ENCODE measurements at regions not wholly inside any gene's neighbourhood (a gene's known extent, or its start where the extent isn't known, plus 50 kb on each side); places are given as distances from the start of the nearest gene placed in this dataset.
"Not testable (repeated sequence)": the region's sequence is repeated elsewhere in the genome, so short reads cannot be mapped to it uniquely, and the experiment has no call there.

DNA sequence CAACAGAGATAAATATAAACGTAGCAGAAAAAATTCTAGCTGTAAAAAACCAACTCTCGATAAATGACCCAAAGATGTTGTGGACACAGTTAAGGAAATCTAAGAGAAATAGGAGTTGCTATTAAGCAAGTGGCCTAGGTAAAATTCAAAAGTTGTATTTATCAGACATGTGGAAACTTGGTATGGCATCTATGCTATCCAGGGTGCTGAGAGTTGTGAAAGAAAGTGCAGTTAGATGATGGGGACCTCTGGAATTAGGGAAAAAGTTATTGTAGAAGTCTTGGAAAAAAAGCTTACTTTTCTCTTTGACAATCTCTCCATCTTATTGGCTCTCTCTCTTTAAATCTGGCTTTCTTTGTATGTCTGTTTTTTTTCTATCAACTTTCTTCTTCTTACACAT, 1090.9 kb downstream of the TBL1XR1 start:
- no peak for DNase-seq
- in situ Hi-C loops (cut with HindIII; ENCODE audit: low pct_ligation_motif_present, low pct_unique_long_range_greater_than_20kb, low sequenced_read_pairs) = no loop called here

DNA sequence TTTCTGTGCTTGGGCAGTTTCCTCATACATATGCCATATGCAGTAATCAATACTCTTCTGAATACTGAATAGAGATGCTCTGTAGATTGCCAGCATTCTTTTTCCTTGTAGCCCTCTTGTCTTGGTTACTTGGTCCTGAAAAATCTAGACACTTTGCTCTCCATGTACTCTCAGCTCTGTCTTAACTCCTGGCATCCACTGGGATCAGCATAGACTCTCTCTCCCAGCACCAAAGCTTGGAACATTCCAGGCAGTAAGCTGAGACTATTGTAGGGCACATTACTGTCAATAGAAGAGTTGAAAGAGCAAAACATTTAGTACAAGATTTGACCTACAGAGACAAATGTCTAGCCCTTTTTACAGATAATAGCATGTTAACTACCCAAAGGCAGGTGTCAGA, 1100.3 kb downstream of the TBL1XR1 start:
- DNase-seq = no peak
- in situ Hi-C loops (cut with HindIII; ENCODE audit: low pct_ligation_motif_present, low pct_unique_long_range_greater_than_20kb, low sequenced_read_pairs) = no loop called here

GRCh38 chr3:176093892-176094291, 1103.4 kb downstream of the TBL1XR1 start:
- in situ Hi-C loops (cut with HindIII; ENCODE audit: low pct_ligation_motif_present, low pct_unique_long_range_greater_than_20kb, low sequenced_read_pairs); DNase-seq: not testable (repeated sequence)

- in situ Hi-C loops (cut with HindIII; ENCODE audit: low pct_ligation_motif_present, low pct_unique_long_range_greater_than_20kb, low sequenced_read_pairs) = no loop called here
- DNase-seq = no peak
Observed at GRCh38 chr3:176090727-176091126, 1106.6 kb downstream of the TBL1XR1 start.

DNA sequence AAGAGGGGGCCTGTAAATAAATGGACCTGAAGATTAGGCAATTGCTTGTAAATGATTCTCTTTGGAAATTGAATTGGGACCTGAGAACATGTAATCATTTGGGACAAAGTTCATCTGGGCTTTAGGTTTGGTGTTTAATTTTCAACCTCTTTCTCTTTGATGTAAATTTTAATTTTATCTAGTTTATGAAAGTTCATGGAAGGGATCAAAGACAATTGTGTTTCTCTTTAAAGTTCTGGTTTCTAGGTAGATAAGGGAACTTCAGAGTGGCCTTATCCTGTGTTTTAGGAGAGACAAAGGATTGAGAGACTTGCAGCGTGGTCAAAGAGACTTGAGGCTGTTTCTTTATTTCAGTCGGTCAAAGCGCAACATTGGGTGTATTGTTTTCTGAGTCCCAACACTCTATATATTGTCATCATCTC, 1108.3 kb downstream of the TBL1XR1 start:
- DNase-seq = no peak
- in situ Hi-C loops (cut with HindIII; ENCODE audit: low pct_ligation_motif_present, low pct_unique_long_range_greater_than_20kb, low sequenced_read_pairs) = no loop called here

DNA sequence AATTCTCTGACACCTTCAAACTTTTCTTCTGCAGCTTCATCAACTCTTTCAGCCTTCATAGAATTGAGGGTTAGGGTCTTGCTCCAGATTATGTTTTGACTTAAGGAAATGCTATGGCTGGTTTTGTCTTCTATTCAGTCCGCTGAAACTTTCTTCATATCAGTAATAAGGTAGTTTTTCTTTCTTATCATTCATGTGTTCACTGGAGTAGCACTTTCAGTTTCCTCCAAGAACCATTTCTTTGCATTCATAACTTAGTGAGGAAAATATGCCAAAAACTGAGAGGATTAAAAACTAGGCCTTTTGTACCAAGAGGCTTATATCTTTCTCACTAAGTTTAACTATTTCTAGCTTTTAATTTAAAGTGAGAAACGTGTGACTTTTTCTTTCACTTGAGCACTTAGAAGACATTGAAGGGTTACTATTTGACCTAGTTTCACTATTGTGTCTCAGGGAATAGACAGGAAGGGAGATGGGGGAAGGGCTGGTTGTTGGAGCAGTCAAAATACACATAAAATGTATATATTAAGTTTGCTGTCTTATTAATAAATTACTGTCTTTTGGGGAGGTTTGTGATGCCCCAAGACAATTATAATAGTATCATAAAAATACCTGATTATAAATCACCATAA, 1110.1 kb downstream of the TBL1XR1 start:
- in situ Hi-C loops (cut with HindIII; ENCODE audit: low pct_ligation_motif_present, low pct_unique_long_range_greater_than_20kb, low sequenced_read_pairs) = no loop called here
- DNase-seq = no peak

GRCh38 chr3:176079785-176080184, 1117.5 kb downstream of the TBL1XR1 start:
- in situ Hi-C loops (cut with HindIII; ENCODE audit: low pct_ligation_motif_present, low pct_unique_long_range_greater_than_20kb, low sequenced_read_pairs) = no loop called here
- DNase-seq = no peak

GRCh38 chr3:176078906-176079305, 1118.4 kb downstream of the TBL1XR1 start:
- in situ Hi-C loops (cut with HindIII; ENCODE audit: low pct_ligation_motif_present, low pct_unique_long_range_greater_than_20kb, low sequenced_read_pairs) = no loop called here
- no peak for DNase-seq

DNA sequence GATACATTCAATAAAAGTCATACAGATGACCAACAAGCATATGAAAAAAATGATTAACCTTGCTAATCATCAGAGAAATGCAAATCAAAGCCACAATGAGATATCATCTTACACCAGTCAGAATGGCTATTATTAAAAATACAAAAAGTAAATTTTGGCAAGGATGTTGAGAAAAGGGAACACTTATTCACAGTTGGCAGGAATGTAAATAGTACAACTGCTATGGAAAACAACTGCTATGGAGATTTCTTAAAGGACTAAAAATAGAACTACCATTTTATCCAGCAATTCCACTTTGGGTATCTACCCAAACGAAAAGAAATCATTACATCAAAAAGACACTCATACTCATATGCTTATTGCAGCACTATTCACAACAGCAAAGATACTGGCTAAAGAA, 1121.8 kb downstream of the TBL1XR1 start:
- in situ Hi-C loops (cut with HindIII; ENCODE audit: low pct_ligation_motif_present, low pct_unique_long_range_greater_than_20kb, low sequenced_read_pairs) = no loop called here
- DNase-seq = no peak

DNA sequence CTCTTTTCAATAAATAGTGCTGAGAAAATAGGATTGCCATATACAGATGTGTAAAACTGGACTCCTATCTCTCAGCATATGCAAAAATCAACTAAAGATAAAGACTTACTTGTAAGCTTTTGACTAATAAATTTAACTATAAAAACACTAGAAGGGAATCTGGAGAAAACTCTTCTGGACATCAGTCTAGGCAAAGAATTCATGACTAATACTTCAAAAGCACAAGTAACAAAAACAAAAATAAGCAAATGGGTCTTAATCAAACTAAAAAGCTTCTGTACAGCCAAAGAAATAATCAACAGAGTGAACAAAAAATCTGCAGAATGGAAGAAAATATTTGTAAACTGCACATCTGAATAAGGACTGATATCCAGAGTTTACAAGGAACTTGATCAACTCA, 1122.2 kb downstream of the TBL1XR1 start:
- DNase-seq = no peak
- in situ Hi-C loops (cut with HindIII; ENCODE audit: low pct_ligation_motif_present, low pct_unique_long_range_greater_than_20kb, low sequenced_read_pairs) = no loop called here

GRCh38 chr3:176074096-176074495, 1123.2 kb downstream of the TBL1XR1 start:
- in situ Hi-C loops (cut with HindIII; ENCODE audit: low pct_ligation_motif_present, low pct_unique_long_range_greater_than_20kb, low sequenced_read_pairs) = no loop called here

DNA sequence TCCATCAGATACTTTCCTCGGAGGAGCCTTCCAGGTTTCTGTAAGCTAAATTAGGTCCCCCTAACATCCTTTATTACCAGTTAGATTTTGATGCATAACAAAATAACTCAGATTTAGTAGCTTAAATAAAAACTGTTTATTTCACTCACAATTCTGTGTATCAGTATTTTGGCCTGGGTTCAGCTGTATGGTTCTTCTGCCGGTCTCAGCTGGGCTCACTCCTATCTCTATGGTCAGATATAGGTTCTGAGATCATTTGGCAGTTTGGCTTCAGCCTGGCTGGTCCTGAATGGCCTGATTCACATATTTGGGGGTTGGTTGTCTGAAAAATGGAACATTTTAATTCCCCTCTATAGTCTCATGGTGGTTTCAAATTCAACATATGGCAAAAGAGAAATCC, 1125.3 kb downstream of the TBL1XR1 start:
- in situ Hi-C loops (cut with HindIII; ENCODE audit: low pct_ligation_motif_present, low pct_unique_long_range_greater_than_20kb, low sequenced_read_pairs) = no loop called here
- no peak for DNase-seq

More at GRCh38 chr3:176074096-176074495, 1123.2 kb downstream of the TBL1XR1 start:
- no peak for DNase-seq

- DNase-seq = no peak
- in situ Hi-C loops (cut with HindIII; ENCODE audit: low pct_ligation_motif_present, low pct_unique_long_range_greater_than_20kb, low sequenced_read_pairs) = no loop called here
Observed at GRCh38 chr3:176068750-176069149, 1128.5 kb downstream of the TBL1XR1 start.

GRCh38 chr3:176058856-176059255, 1138.4 kb downstream of the TBL1XR1 start:
- DNase-seq = no peak
- in situ Hi-C loops (cut with HindIII; ENCODE audit: low pct_ligation_motif_present, low pct_unique_long_range_greater_than_20kb, low sequenced_read_pairs) = no loop called here

- in situ Hi-C loops (cut with HindIII; ENCODE audit: low pct_ligation_motif_present, low pct_unique_long_range_greater_than_20kb, low sequenced_read_pairs) = no loop called here
- DNase-seq = no peak
Observed at GRCh38 chr3:176055836-176056235, 1141.4 kb downstream of the TBL1XR1 start.

GRCh38 chr3:176051766-176052165, 1145.5 kb downstream of the TBL1XR1 start:
- in situ Hi-C loops (cut with HindIII; ENCODE audit: low pct_ligation_motif_present, low pct_unique_long_range_greater_than_20kb, low sequenced_read_pairs) = no loop called here

GRCh38 chr3:176046703-176047102, 1150.6 kb downstream of the TBL1XR1 start:
- in situ Hi-C loops (cut with HindIII; ENCODE audit: low pct_ligation_motif_present, low pct_unique_long_range_greater_than_20kb, low sequenced_read_pairs) = no loop called here

More at GRCh38 chr3:176051766-176052165, 1145.5 kb downstream of the TBL1XR1 start:
- no peak for DNase-seq

DNA sequence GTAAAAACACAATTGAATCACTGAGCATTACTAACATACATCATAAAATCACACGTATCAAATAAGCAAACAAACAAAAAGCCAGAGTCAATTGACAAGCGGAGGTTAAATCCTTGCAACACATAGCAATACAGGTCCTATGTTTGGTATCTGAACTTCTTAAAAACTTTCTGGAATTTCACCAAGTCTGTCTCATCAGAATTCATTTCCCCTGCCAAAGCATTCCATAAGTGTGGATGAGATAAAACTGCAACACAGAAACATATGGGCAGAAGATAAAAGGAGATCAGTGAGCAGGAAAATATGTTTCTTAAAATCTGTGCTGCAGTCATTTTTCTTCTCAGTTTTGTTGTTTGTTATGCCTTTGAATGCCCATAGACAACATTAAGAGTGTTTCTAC, 1155.5 kb downstream of the TBL1XR1 start:
- DNase-seq = no peak
- in situ Hi-C loops (cut with HindIII; ENCODE audit: low pct_ligation_motif_present, low pct_unique_long_range_greater_than_20kb, low sequenced_read_pairs) = no loop called here

More at GRCh38 chr3:176046703-176047102, 1150.6 kb downstream of the TBL1XR1 start:
- no peak for DNase-seq

DNA sequence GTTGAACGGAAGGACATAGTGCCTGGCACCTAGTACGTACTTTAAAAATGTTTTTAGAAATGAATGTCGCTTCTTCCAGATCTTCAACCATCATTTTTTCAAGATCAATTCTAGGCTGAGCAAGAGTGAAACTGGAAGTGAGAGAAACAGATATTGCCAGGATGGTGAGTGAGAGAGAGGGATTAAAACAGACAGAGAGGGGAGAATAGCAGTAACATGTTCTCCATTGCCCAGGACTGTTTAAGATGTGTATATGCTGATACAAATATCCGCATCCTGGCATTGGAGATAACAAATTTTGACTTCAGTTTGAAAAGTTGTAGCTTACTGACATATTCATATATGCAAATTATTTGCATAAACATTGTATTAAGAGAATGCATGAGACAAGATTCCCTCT, 1156.1 kb downstream of the TBL1XR1 start:
- in situ Hi-C loops (cut with HindIII; ENCODE audit: low pct_ligation_motif_present, low pct_unique_long_range_greater_than_20kb, low sequenced_read_pairs) = no loop called here
- DNase-seq = no peak

DNA sequence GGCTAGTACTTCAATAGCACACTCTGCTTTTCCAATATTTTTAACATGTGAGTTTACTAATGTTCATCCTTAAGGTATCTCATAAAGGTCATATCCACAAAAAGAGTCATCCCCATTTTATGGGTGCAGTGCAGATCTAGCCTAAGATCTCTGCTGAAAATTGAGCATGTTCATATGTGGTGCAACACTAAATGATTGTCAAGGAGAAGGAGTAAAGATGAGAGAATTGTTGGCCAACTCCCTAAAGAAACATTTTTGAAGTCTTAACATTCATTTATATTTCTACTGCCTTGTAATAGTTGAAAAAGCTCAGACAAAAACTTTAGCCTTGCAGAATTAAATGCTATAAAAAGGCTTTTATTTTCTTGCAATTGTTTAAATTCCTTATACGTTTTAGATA, 1159.6 kb downstream of the TBL1XR1 start:
- in situ Hi-C loops (cut with HindIII; ENCODE audit: low pct_ligation_motif_present, low pct_unique_long_range_greater_than_20kb, low sequenced_read_pairs) = no loop called here
- no peak for DNase-seq

GRCh38 chr3:176032043-176032442, 1165.2 kb downstream of the TBL1XR1 start:
- DNase-seq = no peak

More at GRCh38 chr3:176032043-176032442, 1165.2 kb downstream of the TBL1XR1 start:
- in situ Hi-C loops (cut with HindIII; ENCODE audit: low pct_ligation_motif_present, low pct_unique_long_range_greater_than_20kb, low sequenced_read_pairs) = no loop called here
